ENCODE measurements at regions not wholly inside any gene's neighbourhood (a gene's known extent, or its start where the extent isn't known, plus 50 kb on each side); places are given as distances from the start of the nearest gene placed in this dataset.

DNA sequence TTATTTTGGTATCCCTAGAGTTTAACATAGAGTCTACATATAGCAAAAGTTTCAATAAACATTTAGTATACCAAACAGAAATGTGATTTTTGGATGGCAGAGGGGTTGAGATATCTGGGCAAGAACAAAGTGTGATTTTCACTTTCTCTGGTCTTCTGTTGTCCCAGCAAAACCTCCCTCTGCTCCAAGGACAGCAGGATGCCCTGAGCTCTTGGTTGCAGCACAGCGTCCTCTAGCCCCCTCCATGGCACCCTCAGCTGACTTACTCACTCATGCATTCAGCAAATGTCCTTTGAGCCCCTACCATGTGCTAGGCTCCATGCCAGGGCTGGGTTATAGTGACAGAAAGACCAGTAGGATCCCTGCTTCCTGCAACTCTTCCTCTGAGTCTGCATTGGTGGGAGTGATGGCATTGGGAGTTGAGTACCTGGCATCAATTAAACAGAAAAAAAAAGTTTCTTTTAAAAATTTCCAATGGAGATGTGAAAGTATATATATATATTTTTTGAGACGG is 104.8 kb upstream of the UBL3 start:
- DNase-seq (ENCODE audit: low read depth in 2 of 2) = no peak

DNA sequence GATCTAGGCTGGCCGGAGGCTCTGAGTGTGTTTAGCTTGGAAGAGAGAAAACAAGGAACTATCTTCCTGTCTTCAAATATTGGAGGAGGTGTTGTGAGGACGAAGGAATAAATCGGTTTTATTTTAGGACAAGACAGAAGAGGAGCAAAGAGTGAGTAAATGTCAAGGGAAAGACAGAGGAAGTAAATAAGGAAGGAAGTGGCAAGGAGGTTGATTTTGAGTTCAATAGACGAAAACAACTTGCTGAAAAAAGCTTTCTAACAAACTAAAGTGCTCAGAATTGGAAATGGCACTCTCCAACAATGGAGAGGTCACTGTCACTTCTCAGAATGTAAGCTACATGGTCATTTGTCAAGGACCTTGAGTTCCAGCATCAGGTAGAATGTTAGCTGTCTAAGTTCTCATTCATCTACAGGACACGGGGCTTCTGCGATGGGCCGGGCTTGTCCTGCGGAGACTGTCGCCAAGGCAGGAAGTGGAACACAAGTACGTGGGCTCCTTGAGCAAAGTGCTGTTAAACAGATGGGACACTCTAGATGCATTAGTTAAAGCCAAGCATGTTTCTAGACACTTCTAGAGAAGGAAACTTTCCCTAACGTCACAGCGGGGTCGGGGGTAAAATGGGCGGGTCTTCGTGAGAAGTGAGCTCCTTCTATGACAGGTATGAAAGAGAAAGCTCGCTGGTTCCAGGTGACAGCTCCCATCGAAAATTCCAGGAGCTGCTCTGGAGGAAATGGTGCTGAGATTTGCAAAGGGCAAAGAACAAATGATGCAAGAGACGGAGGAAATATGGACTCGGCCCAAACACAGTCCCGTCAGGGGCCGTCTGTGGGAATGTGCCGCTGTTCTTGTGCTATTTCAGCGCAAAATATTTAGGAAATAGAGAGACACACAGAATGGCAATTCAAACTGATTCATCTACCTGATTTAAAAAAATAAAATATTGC is 103.9 kb upstream of the UBL3 start:
- DNase-seq (ENCODE audit: low read depth in 2 of 2) = peak; percentile 13 to 36

- no peak for DNase-seq (ENCODE audit: low read depth in 2 of 2)
These were observed 103.1 kb upstream of the UBL3 start for GRCh38 chr13:29953542-29953941.

GRCh38 chr13:29952245-29952644 is 101.8 kb upstream of the UBL3 start:
- no peak for DNase-seq (ENCODE audit: low read depth in 2 of 2)

- no peak for DNase-seq (ENCODE audit: low read depth in 2 of 2)
These were observed 98.4 kb upstream of the UBL3 start for GRCh38 chr13:29948791-29949190.

DNA sequence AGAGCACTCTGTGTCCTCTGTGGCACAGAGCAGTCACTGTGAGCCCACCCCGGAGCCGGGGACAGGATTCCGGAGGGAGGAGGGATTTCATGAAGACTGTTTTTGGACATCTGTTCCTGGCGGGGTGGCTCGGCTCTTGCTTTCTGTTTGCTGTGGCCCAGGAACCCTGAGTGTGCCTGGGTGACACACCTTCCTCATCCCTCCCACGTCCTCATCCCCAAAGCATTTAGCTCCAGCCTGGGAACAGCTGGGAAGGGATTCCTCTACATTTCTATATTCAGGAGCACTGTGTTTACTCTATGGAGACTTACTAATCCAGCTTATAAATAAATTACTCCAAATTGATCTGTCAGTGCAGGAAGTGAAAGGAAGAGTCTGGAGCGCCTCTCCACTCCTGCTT is 97.8 kb upstream of the UBL3 start:
- DNase-seq (ENCODE audit: low read depth in 2 of 2) = no peak

GRCh38 chr13:29947839-29948238 is 97.4 kb upstream of the UBL3 start:
- no peak for DNase-seq (ENCODE audit: low read depth in 2 of 2)

DNA sequence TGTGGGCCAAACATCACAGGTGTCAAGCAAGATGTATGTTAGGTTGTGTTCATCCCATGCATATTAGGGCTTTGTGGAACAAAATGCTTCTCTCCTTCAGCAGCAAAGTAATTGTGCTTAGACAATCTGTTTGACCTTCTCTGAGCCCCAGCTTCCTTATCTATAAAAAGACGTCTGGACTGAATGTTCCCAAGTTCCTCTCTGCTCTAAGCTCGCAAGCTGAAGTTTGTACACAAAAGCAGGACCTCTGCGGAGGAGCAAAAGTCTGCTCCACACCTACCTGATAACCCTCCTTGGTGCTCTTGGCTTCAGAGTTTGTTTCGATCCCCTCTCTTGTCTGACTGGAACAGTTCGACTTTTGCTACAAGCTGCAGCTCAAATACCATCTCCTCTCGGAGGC is 95.7 kb upstream of the UBL3 start:
- no peak for DNase-seq (ENCODE audit: low read depth in 2 of 2)

GRCh38 chr13:29943686-29944085 is 93.3 kb upstream of the UBL3 start:
- no peak for DNase-seq (ENCODE audit: low read depth in 2 of 2)

- no peak for DNase-seq (ENCODE audit: low read depth in 2 of 2)
These were observed 92.9 kb upstream of the UBL3 start for GRCh38 chr13:29943273-29943672.

GRCh38 chr13:29940715-29941114 is 90.3 kb upstream of the UBL3 start:
- DNase-seq (ENCODE audit: low read depth in 2 of 2) = no peak

- no peak for DNase-seq (ENCODE audit: low read depth in 2 of 2)
These were observed 88.7 kb upstream of the UBL3 start for GRCh38 chr13:29939158-29939557.

- peak in 1 of 2 donors; percentile 39 for DNase-seq (ENCODE audit: low read depth in 2 of 2)
These were observed 87.4 kb upstream of the UBL3 start for GRCh38 chr13:29937841-29938240.

DNA sequence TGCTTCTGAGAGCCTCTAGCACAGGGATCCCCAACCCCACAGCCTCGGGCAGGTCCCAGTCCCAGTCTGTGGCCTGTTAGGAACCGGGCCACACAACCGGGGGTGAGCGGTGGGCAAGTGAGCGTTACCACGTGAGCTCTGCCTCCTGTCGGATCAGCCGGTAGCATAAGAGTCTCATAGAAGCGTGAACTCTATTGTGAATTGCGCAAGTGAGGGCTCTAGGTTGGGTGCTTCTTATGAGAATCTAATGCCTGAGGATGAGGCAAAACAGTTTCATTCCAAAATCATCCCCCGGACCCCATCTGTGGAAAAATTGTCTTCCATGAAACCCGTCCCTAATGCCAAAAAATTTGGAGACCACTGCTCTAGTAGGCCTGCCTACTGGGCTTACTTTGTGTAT is 87.0 kb upstream of the UBL3 start:
- no peak for DNase-seq (ENCODE audit: low read depth in 2 of 2)

- DNase-seq (ENCODE audit: low read depth in 2 of 2) = no peak
These were observed 86.5 kb upstream of the UBL3 start for GRCh38 chr13:29936956-29937355.

DNA sequence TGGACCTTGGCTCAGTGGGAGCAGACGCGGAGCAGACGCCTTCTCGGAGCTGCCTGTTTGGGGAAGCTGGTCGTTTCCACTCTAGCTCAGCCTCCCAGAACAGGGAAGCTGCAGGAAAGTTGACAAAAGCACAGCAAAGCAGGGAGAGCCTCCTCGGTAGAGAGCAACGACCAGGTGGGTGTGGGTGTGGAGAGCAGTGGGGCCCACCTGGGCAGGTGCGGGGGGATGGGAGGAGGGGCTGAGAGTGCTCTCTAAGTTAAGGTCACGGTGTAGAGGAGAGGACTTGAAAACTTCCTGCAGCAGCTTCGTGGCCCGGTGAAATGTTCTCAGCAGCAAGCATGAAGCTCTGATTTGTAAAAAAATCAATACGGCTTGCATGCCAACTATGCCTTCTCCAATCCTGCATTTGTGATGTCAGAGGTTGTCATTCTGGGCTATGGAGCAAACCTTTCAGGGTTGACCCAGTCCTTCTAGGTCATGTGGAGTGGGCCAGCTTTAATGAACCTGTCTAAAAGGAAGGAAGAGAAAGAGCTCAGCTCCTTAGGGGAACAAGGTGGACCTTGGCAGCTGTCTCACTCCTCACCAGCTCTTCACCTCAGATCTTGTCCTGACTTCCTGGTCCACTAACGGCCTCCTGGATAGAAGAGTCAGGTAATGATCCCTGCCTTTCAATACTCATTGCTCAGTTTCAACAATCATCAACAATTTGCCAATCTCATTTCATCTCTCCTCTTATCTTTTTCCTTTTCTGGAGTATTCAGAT is 85.8 kb upstream of the UBL3 start:
- DNase-seq (ENCODE audit: low read depth in 2 of 2) = no peak

DNA sequence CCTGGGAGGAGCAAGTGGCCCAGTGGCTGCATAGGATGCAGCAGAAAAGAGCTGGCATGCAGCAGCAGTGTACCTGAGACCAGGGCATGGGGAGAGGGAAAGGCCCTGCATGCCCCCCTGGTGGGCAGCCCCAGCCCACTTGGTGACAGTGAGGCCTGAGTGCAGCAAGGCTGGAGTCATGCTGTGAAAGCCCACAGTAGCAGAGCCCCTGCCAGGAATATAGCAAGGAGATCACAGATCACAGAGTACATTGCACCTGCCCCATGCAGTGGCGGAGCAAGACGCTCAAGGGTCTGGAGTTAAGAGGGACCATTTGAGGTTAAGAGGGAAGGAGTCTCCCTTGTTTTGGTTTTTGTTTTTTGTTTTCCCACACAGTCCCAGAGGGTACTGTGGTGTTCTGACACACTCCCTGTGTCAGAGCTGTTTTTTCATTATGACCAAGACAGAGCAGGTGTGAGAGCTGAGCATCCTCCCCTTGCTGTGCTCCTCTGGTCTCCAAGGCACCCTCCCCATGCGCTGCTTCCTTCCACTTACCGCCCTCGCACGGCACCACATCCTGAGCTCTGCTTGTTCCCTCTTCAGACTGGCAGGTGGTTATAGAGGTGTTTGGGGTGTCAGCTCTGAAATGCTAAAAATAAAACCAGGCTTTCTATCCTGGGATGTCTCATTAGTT is 85.0 kb upstream of the UBL3 start:
- DNase-seq (ENCODE audit: low read depth in 2 of 2) = peak; percentile 68 to 70

DNA sequence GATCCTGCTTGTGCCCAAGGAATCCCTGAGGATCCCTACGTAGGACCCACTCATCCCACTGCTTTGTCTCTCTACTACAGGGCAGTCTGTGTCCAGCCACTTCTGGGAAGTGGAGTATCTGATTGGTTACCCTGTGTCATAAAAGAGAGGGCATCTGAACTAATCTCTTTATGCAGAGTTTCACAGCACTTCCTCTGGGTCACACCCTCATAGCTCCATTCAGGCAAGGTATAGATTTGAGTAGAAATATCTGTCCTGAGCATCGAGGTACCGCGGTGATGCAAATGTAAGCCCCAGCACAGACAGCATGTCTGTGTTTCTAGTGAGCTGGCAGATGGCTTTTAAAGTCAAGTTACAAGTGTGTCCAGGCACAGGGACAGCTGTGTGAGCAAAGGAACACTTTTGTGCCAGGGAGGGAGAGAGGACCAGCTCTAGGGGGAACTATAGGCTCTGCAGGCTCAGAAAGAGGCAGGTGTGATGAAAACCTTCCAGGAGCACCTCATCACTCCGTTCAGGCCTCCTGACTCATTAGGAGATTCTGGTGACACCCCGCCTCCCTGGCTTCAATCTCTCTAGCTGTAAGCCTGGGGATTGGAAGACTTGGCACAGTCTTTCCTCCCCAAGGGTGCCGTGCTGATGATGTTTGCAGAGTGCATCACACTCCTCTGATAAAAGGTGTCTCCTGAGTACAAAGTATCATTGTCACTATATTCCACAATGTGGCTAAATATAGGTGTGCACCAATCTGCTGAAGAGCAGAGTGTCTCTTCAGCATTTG is 84.3 kb upstream of the UBL3 start:
- DNase-seq (ENCODE audit: low read depth in 2 of 2) = peak in 1 of 2 donors; percentile 23

- no peak for DNase-seq (ENCODE audit: low read depth in 2 of 2)
These were observed 83.0 kb upstream of the UBL3 start for GRCh38 chr13:29933401-29933800.

- DNase-seq (ENCODE audit: low read depth in 2 of 2) = no peak
These were observed 81.3 kb upstream of the UBL3 start for GRCh38 chr13:29931696-29932095.

GRCh38 chr13:29929062-29929847 is 78.8 kb upstream of the UBL3 start:
- DNase-seq (ENCODE audit: low read depth in 2 of 2) = no peak

Data from stimulated activated CD4-positive, alpha-beta T cell treated with anti-CD3 and anti-CD28 coated beads, Interleukin-15, amount 100 ng/mL, for 48 hours (primary cell).